ENCODE measurements at regions not wholly inside any gene's neighbourhood (a gene's known extent, or its start where the extent isn't known, plus 50 kb on each side); places are given as distances from the start of the nearest gene placed in this dataset.

DNA sequence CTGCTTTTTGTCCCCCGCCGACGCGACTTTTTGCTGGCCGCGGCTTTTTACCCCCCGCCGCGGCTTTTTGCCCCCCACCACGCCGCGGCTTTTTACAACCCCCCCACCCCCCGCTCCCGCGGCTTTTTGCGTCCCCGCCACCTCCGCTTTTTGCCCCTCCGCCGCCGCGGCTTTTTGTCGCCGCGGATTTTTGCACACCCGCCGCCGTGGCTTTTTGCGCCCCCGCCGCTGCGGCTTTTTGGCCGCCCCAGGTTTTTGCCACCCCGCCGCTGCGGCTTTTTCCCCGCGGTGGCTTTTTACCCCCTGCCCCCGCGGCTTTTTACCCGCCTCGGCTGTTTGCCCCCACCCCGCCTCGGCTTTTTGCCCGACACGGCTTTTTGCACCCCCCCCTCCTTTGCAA lies 205.5 kb downstream of the CCT8L2 start:
- TF ChIP-seq, protein P1, sequence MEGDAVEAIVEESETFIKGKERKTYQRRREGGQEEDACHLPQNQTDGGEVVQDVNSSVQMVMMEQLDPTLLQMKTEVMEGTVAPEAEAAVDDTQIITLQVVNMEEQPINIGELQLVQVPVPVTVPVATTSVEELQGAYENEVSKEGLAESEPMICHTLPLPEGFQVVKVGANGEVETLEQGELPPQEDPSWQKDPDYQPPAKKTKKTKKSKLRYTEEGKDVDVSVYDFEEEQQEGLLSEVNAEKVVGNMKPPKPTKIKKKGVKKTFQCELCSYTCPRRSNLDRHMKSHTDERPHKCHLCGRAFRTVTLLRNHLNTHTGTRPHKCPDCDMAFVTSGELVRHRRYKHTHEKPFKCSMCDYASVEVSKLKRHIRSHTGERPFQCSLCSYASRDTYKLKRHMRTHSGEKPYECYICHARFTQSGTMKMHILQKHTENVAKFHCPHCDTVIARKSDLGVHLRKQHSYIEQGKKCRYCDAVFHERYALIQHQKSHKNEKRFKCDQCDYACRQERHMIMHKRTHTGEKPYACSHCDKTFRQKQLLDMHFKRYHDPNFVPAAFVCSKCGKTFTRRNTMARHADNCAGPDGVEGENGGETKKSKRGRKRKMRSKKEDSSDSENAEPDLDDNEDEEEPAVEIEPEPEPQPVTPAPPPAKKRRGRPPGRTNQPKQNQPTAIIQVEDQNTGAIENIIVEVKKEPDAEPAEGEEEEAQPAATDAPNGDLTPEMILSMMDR (IDR thresholded peaks at IDR 0.05; ENCODE audit: low read depth, low read length, poor library complexity, severe bottlenecking) = no peak
- TF ChIP-seq EZH2phosphoT487 (IDR thresholded peaks at IDR 0.05; ENCODE audit: borderline replicate concordance, low read length) = no peak
